ENCODE measurements at regions not wholly inside any gene's neighbourhood (a gene's known extent, or its start where the extent isn't known, plus 50 kb on each side); places are given as distances from the start of the nearest gene placed in this dataset.

GRCh38 chr1:25082995-25083394 is 149.3 kb downstream of the SYF2 start:
- no peaks in the 10 kb centered on the region for H3K79me2 ChIP-seq (ENCODE audit: insufficient read depth, low read length)
- peak overlapping the region in 1 of 7 donors; percentile 5 for H3K27ac Mint-ChIP-seq
- H3K9ac ChIP-seq (ENCODE audit: insufficient read depth, low read length, poor library complexity, severe bottlenecking), result no peak overlapping the region
- H3K4me3 Mint-ChIP-seq, result no peak overlapping the region
- no peaks in the 10 kb centered on the region for H3K36me3 ChIP-seq (replicated peaks in 1 of 2; ENCODE audit: control insufficient read depth in 1 of 2, insufficient read depth in 2 of 2, low read length in 2 of 2)
- WGBS (ENCODE audit: insufficient coverage), result 92% methylated on average over 5 of the region's 5 CpGs
- no peaks in the 10 kb centered on the region for H3K27me3 ChIP-seq (ENCODE audit: control insufficient read depth in 2 of 2, insufficient read depth in 2 of 2, low read length in 2 of 2)
- no peak for TF ChIP-seq CTCF (IDR thresholded peaks at IDR 0.05)
- intact Hi-C loops (cut with micrococcal nuclease), result no loop called here
- H3K4me3 ChIP-seq (replicated peaks in 1 of 3; ENCODE audit: low read depth in 2 of 3, low read length in 3 of 3), result no peak overlapping the region
- H4K20me1 ChIP-seq (ENCODE audit: insufficient read depth, low read length), result no peaks in the 10 kb centered on the region
- peaks cover 0 to 3% (median 2%) of the 10 kb centered on the region in 7 donors for H3K9me3 Mint-ChIP-seq
- no peak for DNase-seq
- H3K4me2 ChIP-seq (replicated peaks; ENCODE audit: extremely low read depth, low read length, poor library complexity, severe bottlenecking), result no peak overlapping the region
- peaks cover 15% of the 10 kb centered on the region for H3K4me1 Mint-ChIP-seq
- no peaks in the 10 kb centered on the region for H3K36me3 Mint-ChIP-seq
- no peak overlapping the region for H3K27ac ChIP-seq (ENCODE audit: low read depth in 1 of 2, low read length in 2 of 2)
- H3K4me1 ChIP-seq (ENCODE audit: control insufficient read depth in 1 of 2, insufficient read depth in 2 of 2, low read length in 2 of 2), result peaks cover 11 to 16% of the 10 kb centered on the region in 2 donors
- no peak overlapping the region for H2AFZ ChIP-seq (ENCODE audit: insufficient read depth, low read depth, low read length, poor library complexity, severe bottlenecking)
- H3K9me3 ChIP-seq (replicated peaks in 1 of 2; ENCODE audit: control insufficient read depth in 1 of 2, insufficient read depth in 1 of 2, low read length in 2 of 2), result no peaks in the 10 kb centered on the region
- H3K27me3 Mint-ChIP-seq (ENCODE audit: low read depth in 3 of 3), result peaks cover 0 to 4% (median 3%) of the 10 kb centered on the region in 3 donors

- 98% methylated on average over 14 of the region's 25 CpGs for WGBS (ENCODE audit: insufficient coverage)
Measured at GRCh38 chr1:25082216-25082899, 149.9 kb downstream of the SYF2 start.

More at GRCh38 chr1:25082216-25082899, 149.9 kb downstream of the SYF2 start:
- no peak overlapping the region for H3K27ac ChIP-seq (ENCODE audit: low read depth in 1 of 2, low read length in 2 of 2)
- no peaks in the 10 kb centered on the region for H3K79me2 ChIP-seq (ENCODE audit: insufficient read depth, low read length)
- H2AFZ ChIP-seq (ENCODE audit: insufficient read depth, low read depth, low read length, poor library complexity, severe bottlenecking), result no peak overlapping the region
- H3K36me3 Mint-ChIP-seq, result no peaks in the 10 kb centered on the region
- H3K9ac ChIP-seq (ENCODE audit: insufficient read depth, low read length, poor library complexity, severe bottlenecking), result no peak overlapping the region
- peaks cover 0 to 7% (median 2%) of the 10 kb centered on the region in 7 donors for H3K9me3 Mint-ChIP-seq
- no peaks in the 10 kb centered on the region for H3K36me3 ChIP-seq (replicated peaks in 1 of 2; ENCODE audit: control insufficient read depth in 1 of 2, insufficient read depth in 2 of 2, low read length in 2 of 2)
- no peak for TF ChIP-seq CTCF (IDR thresholded peaks at IDR 0.05)
- H3K27me3 ChIP-seq (ENCODE audit: control insufficient read depth in 2 of 2, insufficient read depth in 2 of 2, low read length in 2 of 2), result no peaks in the 10 kb centered on the region
- no peak overlapping the region for H3K27ac Mint-ChIP-seq
- no peak for DNase-seq
- H3K27me3 Mint-ChIP-seq (ENCODE audit: low read depth in 3 of 3), result peaks cover 0 to 2% (median 2%) of the 10 kb centered on the region in 3 donors
- intact Hi-C loops (cut with micrococcal nuclease), result no loop called here
- no peak overlapping the region for H3K4me2 ChIP-seq (replicated peaks; ENCODE audit: extremely low read depth, low read length, poor library complexity, severe bottlenecking)
- no peak overlapping the region for H3K4me3 Mint-ChIP-seq
- no peaks in the 10 kb centered on the region for H4K20me1 ChIP-seq (ENCODE audit: insufficient read depth, low read length)
- no peak overlapping the region for H3K4me3 ChIP-seq (replicated peaks in 1 of 3; ENCODE audit: low read depth in 2 of 3, low read length in 3 of 3)
- peaks cover 0 to 3% of the 10 kb centered on the region in 2 donors for H3K9me3 ChIP-seq (replicated peaks in 1 of 2; ENCODE audit: control insufficient read depth in 1 of 2, insufficient read depth in 1 of 2, low read length in 2 of 2)
- H3K4me1 Mint-ChIP-seq, result peaks cover 15% of the 10 kb centered on the region
- H3K4me1 ChIP-seq (ENCODE audit: control insufficient read depth in 1 of 2, insufficient read depth in 2 of 2, low read length in 2 of 2), result peaks cover 11 to 16% of the 10 kb centered on the region in 2 donors
